ENCODE measurements at regions not wholly inside any gene's neighbourhood (a gene's known extent, or its start where the extent isn't known, plus 50 kb on each side); places are given as distances from the start of the nearest gene placed in this dataset.

DNA sequence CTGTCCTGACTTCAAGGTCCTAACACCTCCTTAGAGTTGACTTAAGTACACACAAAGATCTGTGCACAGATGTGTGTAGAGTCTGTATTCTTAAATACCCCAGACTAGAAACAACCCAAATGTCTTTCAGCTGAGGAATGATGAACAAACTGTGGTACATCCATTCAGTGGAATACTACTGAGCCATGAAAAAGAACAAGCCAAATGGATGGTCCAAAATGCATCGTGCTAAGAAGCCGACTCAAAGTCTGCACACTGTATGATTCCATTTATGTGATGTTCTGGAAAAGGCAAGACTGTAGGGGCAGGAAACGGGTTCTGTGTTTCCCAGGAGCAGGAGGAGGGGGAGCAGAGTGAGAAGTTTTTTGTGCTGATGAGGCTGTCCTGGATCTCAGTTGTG lies 56.7 kb upstream of the LINC01488 start:
- H3K27ac ChIP-seq (ENCODE audit: low read depth in 2 of 2, low read length in 2 of 2): no peak overlapping the region
- H3K9me3 ChIP-seq (ENCODE audit: control insufficient read depth in 2 of 3, insufficient read depth in 1 of 3, low read length in 3 of 3): peaks cover 3 to 13% (median 3%) of the 10 kb centered on the region in 3 donors
- H3K4me3 ChIP-seq (ENCODE audit: low read length in 3 of 3): no peak overlapping the region
- FAIRE-seq: no peak
- peaks cover 0 to 6% (median 0%) of the 10 kb centered on the region in 3 donors for H3K4me1 ChIP-seq (ENCODE audit: control insufficient read depth in 2 of 3, insufficient read depth in 2 of 3, low read depth in 1 of 3, low read length in 3 of 3)
- TF ChIP-seq, protein P1, sequence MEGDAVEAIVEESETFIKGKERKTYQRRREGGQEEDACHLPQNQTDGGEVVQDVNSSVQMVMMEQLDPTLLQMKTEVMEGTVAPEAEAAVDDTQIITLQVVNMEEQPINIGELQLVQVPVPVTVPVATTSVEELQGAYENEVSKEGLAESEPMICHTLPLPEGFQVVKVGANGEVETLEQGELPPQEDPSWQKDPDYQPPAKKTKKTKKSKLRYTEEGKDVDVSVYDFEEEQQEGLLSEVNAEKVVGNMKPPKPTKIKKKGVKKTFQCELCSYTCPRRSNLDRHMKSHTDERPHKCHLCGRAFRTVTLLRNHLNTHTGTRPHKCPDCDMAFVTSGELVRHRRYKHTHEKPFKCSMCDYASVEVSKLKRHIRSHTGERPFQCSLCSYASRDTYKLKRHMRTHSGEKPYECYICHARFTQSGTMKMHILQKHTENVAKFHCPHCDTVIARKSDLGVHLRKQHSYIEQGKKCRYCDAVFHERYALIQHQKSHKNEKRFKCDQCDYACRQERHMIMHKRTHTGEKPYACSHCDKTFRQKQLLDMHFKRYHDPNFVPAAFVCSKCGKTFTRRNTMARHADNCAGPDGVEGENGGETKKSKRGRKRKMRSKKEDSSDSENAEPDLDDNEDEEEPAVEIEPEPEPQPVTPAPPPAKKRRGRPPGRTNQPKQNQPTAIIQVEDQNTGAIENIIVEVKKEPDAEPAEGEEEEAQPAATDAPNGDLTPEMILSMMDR (IDR thresholded peaks at IDR 0.05; ENCODE audit: borderline replicate concordance, extremely low read depth, insufficient read depth): no peak
- H3K36me3 ChIP-seq (ENCODE audit: control insufficient read depth in 2 of 3, insufficient read depth in 3 of 3, low read length in 3 of 3): no peaks in the 10 kb centered on the region
- no peaks in the 10 kb centered on the region for H3K27me3 ChIP-seq (ENCODE audit: control insufficient read depth, insufficient read depth, low read length)
- H3K9ac ChIP-seq (ENCODE audit: low read length in 3 of 3): no peak overlapping the region
- no peak for DNase-seq
- intact Hi-C loops (cut with DNase I): no loop called here

- H3K4me3 ChIP-seq (ENCODE audit: low read length in 3 of 3): no peak overlapping the region
- no peaks in the 10 kb centered on the region for H3K36me3 ChIP-seq (ENCODE audit: control insufficient read depth in 2 of 3, insufficient read depth in 3 of 3, low read length in 3 of 3)
- intact Hi-C loops (cut with DNase I): no loop called here
- no peaks in the 10 kb centered on the region for H3K27me3 ChIP-seq (ENCODE audit: control insufficient read depth, insufficient read depth, low read length)
- H3K9me3 ChIP-seq (ENCODE audit: control insufficient read depth in 2 of 3, insufficient read depth in 1 of 3, low read length in 3 of 3): peaks cover 3 to 13% (median 3%) of the 10 kb centered on the region in 3 donors
- peaks cover 0 to 3% (median 0%) of the 10 kb centered on the region in 3 donors for H3K4me1 ChIP-seq (ENCODE audit: control insufficient read depth in 2 of 3, insufficient read depth in 2 of 3, low read depth in 1 of 3, low read length in 3 of 3)
- TF ChIP-seq, protein P1 (IDR thresholded peaks at IDR 0.05; ENCODE audit: borderline replicate concordance, extremely low read depth, insufficient read depth): no peak
- FAIRE-seq (no peak), DNase-seq (no peak)
- H3K27ac ChIP-seq (ENCODE audit: low read depth in 2 of 2, low read length in 2 of 2): no peak overlapping the region
- H3K9ac ChIP-seq (ENCODE audit: low read length in 3 of 3): no peak overlapping the region
These were observed 56.0 kb upstream of the LINC01488 start for GRCh38 chr11:69425444-69425843.

DNA sequence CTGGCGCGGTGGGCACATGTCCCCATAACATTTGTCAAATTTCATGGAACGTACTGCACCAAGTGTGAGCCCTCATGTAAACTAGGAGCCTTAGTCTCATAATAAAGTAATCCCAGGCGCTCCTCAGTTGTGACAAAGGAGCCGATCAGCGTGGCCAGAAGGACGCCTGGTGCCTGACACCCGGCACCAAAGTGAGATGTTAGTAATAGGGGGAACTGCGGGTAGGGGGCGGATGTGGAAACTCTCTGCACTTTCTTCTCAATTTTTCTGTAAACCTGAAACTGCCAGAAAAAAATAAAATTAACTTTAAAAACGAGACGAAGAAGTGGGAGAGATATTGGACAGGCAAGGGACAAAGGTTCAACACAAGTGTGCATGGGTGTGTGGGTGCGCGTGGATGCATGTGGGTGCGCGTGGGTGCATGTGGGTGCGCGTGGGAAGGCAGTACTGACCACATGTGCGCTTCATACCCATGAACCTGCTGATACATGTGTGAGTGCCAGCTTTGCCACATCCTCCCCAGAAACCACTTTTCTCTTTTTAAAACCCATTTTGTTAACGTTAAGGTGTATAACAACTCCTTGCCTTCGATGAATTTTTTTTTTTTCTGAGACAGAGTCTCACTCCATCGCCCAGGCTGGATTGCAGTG lies 55.4 kb upstream of the LINC01488 start:
- Histone ChIP-seq H3K4me3 (ENCODE audit: low read length in 3 of 3) (no peak overlapping the region), H3K27ac (ENCODE audit: low read depth in 2 of 2, low read length in 2 of 2) (no peak overlapping the region), H3K9me3 (ENCODE audit: control insufficient read depth in 2 of 3, insufficient read depth in 1 of 3, low read length in 3 of 3) (peaks cover 3 to 13% (median 3%) of the 10 kb centered on the region in 3 donors), H3K4me1 (ENCODE audit: control insufficient read depth in 2 of 3, insufficient read depth in 2 of 3, low read depth in 1 of 3, low read length in 3 of 3) (no peaks in the 10 kb centered on the region), H3K36me3 (ENCODE audit: control insufficient read depth in 2 of 3, insufficient read depth in 3 of 3, low read length in 3 of 3) (no peaks in the 10 kb centered on the region), H3K9ac (ENCODE audit: low read length in 3 of 3) (no peak overlapping the region), H3K27me3 (ENCODE audit: control insufficient read depth, insufficient read depth, low read length) (no peaks in the 10 kb centered on the region)
- FAIRE-seq (no peak), DNase-seq (peak in 1 of 5 donors; percentile 27)
- TF ChIP-seq, protein P1 (IDR thresholded peaks at IDR 0.05; ENCODE audit: borderline replicate concordance, extremely low read depth, insufficient read depth): no peak
- intact Hi-C loops (cut with DNase I): no loop called here
